NOMO-1 (cell line): ENCODE measurements at regions not wholly inside any gene's neighbourhood (a gene's known extent, or its start where the extent isn't known, plus 50 kb on each side); places are given as distances from the start of the nearest gene placed in this dataset.
"Not testable (repeated sequence)": the region's sequence is repeated elsewhere in the genome, so short reads cannot be mapped to it uniquely, and the experiment has no call there.

Experiments used
- DNase-seq, 2 experiments: peaks; one replicate each; lab custom pipeline; 2025; ENCODE audit not compliant: unreplicated experiment in 2 of 2; lab: John Stamatoyannopoulos, UW

DNA sequence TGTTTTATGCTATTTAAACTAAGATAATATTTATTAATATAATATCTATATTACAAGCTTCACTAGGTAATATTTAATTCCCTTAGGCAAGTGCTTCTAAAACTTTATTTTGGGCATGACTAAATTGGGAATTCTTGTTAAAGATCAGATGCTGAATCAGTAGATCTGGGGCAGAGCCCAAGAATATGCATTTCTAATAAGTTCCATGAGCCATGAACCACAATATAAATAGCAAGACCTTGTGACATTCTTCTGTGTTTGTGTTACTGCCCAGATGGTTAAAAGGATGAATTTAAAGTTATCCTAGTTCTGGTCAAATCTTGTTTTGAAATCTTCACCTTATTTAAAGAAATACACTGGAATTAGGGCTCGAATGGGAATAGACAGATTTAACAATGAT, 258.4 kb upstream of the CACNA2D1 start:
- no peak for DNase-seq

DNA sequence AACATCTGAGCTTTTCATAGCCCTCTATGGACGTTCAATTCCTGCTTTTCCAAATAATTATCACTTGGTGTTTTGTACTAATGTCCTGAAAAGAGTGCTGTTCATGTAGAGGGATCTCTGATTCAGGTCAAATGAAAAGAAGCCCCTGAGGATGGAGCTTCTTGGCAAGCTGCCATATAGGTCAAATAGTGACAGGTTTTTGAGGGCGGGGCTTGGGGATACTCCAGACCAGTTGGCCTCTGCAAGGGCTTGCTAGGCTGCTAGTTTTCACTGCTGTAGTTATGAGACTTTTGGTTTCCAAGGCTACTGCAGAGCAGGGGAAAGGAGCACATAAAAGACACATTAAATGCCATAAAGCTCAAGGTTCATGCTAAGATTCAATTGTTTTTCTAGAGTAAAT, 257.2 kb upstream of the CACNA2D1 start:
- DNase-seq, result no peak

DNA sequence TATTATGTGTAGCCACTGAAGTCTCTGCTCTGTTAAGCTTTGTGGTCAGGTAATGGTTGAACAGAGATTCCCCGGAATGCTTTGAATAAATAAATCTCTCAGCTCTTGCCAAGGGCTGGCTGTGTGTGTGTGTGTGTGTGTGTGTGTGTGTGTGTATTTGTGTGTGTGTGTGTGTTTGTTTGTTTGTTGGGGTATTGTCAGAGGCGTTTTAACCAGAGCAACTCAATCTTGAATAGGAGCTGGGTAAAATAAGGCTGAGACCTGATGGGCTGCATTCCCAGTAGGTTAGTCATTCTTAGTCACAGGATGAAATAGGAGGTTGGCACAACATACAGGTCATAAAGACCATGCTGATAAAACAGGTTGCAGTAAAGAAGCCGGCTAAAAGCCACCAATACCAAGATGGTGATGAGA, 256.2 kb upstream of the CACNA2D1 start:
- DNase-seq, result no peak

- DNase-seq, result no peak
These were observed 254.3 kb upstream of the CACNA2D1 start for GRCh38 chr7:82697897-82698296.

DNA sequence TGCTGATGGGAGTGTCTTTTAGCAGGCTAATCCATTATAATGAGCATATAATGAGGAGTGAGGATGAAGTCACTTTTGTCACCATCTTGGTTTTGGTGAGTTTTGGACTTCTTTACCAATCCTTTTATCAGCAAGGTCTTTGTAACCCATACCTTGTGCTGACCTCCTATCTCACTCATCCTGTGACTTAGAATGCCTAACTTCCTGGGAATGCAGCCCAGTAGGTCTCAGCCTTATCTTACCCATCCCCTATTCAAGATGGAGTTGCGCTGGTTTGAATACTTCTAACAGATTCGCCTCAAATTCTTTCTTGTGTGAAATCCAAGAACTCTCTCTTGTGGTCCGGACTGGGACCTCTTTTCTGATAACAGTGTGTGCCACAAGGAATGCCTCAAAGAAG, 253.1 kb upstream of the CACNA2D1 start:
- DNase-seq, result no peak

- DNase-seq, result no peak
These were observed 250.4 kb upstream of the CACNA2D1 start for GRCh38 chr7:82694022-82694421.

- DNase-seq, result no peak
These were observed 247.4 kb upstream of the CACNA2D1 start for GRCh38 chr7:82690929-82691328.

- DNase-seq, result no peak
These were observed 241.6 kb upstream of the CACNA2D1 start for GRCh38 chr7:82685214-82685613.

DNA sequence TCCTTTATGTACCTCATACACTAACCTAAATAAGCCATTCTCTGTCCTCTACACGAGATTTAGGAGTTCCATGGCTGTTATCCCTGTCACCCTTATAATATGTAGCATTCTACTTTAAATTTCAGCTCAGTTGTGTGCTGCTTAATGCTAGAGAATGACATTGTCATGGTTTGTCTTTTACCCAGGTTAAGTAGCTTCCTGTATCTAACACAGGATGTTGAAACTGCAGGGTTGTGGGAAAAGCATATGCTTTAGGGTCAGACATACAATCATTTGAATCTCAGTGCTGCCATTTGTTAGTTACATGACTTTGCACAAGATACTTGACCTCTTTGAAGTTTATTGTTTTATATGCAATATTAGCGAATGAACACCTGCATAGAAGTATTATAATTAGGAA, 235.1 kb upstream of the CACNA2D1 start:
- peak in 1 of 2 experiments; percentile 25 for DNase-seq

DNA sequence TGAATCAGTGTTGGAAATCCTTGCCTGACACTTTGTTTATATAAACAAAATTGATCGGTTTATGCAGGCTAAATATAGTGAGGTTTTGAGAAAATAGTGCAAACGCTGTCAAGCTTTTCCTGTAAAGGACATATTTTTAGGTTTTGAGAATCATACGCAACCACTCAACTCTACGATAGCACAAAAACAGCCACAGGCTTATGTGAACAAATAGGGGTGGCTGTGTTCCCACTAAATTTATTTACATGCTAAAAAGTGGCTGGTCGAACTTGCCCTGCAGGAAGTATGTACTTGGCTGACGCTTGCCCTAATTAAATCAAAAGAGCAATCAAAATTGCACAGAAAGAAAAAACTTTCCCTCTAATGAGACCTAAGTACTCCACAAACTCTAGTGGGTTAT, 234.7 kb upstream of the CACNA2D1 start:
- DNase-seq, result no peak

- DNase-seq, result no peak
These were observed 233.9 kb upstream of the CACNA2D1 start for GRCh38 chr7:82677493-82677892.

DNA sequence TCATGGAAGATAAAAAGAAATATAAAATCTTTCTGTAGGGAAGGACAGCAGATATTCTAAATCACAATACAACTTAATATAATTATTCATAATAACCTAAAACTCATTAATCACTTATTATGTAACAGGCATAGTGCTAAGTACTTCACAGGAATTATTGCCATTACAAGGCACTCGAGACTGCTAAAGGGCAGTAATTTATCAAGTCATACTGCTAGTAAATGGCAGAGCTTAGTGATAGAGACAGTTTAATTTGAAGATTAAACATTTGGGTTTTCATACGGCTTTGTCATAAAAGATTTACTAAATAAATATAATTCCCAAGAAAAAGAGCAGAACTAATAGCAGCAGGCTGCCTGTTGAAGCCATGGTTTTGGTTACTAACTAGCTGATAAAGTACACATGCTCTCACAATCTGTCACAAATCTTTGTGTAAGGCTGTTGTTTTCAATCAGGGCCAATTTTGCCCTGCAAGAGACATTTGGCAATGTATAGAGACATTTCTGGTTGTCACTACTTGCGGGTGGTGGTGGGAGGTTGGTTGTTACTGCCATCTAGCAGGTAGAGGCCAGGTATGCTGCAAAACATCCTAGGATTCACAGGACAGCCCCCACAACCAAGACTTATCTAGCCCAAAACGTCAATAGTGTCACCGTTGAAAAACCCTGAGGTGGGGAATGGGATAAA, 233.3 kb upstream of the CACNA2D1 start:
- DNase-seq, result no peak

DNA sequence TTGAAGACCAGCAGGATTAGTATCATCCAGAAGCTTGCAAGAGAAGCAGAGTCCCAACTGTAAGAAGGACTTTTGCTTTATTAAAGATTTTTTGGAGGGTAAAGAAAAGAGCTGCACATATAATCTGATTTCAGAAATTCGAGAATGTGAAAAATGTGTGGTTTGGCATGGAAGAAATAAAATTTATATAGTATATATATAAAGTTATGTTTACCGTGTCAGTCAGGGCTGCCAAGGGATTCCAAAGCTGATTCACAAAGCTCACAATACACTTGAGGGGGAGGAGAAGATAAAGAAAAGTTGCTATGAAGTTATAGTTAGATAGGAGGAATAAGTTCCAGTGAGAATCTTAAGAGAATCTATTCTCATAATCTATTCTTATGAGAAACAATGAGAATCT, 231.8 kb upstream of the CACNA2D1 start:
- DNase-seq, result no peak

DNA sequence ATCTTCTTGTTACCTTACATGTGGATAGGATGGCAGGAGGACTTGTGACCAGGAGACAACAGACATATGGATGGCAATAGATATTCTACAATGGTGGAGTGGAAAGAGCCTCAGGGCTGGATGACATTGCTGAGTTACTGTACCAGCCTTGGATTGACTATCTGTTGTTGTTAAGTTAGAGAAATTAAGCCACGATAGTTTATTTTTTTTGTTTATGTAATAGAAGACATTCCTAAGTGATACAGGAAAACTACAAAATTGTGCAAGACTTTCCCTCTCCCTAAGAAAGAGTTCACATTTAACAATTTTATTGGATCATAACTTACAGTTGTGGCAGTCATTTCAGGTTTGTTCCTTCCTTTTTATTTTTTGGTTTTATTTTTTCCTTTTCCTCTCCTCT, 230.7 kb upstream of the CACNA2D1 start:
- DNase-seq, result no peak

DNA sequence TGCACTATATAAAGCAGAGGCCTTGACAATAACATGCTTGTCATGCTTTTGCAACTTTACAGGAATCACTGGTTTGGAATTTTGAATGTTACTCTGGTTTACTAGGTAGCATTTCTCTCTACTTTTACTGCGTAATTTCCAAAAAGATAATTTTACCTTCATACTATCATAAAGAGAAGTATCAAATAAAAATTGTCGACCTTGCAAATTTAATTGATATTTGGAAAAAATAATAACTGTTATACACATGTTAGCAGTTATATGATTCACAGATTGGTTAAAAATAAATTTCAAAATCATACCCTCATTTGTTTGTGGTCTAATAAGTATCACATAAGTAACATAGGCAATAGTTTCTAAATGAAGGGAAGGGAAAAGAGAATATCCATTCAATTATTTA, 228.5 kb upstream of the CACNA2D1 start:
- DNase-seq, result no peak

DNA sequence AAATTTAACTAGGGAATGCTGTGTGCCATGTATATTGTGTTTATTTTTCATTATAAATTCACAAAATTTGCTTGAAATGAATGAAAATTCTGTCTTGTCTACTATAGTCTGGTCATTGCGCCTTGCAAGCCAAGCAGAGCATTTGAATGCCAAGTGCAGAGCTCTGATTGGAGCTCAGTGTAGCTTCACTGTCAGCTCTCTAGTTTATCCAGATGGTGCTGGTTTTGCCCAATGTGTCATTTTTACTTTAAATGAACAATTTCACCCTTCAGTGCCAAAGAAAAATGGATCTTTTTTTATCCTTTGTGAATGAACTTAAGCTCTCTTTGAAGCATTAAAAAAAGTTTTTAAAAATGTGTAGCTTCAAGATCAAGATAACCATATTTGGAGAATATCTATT, 225.6 kb upstream of the CACNA2D1 start:
- DNase-seq, result no peak

GRCh38 chr7:82668676-82669075, 225.1 kb upstream of the CACNA2D1 start:
- DNase-seq, result no peak

DNA sequence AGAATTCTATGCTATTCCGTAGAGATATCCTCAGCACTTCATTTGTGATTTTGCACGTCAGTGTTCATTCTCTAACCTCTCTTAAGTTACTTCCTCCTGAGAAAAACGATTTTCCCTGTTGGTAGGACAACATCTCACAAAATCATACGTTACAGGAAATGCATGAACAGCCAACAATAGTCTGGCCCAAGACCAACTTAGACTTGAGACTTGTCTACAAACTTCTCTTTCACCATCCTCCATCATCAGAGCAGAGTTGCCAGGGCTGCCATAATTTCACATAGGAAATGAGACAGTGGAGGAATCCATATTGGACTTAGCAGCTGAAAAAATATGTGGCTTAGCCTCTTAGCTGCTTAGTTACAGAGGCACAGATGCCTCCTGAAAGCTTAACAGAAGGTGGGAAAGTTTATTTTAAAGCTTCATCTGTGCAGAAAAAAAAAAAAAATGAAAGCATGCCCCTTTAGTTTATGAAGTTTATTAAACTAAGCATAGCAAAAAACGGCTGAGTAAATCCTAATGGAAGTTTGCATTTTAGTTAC, 222.5 kb upstream of the CACNA2D1 start:
- no peak for DNase-seq

- no peak for DNase-seq
These were observed 212.4 kb upstream of the CACNA2D1 start for GRCh38 chr7:82655965-82656364.

DNA sequence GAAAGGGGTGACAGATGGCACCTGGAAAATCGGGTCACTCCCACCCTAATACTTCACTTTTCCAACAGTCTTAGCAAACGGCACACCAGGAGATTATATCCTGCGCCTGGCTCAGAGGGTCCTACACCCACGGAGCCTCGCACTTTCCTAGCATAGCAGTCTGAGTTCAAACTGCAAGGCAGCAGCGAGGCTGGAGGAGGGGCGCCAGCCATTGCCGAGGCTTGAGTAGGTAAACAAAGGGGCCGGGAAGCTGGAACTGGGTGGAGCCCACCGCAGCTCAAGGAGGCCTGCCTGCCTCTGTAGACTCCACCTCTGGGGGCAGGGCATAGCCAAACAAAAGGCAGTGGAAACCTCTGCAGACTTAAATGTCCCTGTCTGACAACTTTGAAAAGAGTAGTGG, 206.5 kb upstream of the CACNA2D1 start:
- DNase-seq, result not testable (repeated sequence)

GRCh38 chr7:82633592-82633991, 190.0 kb upstream of the CACNA2D1 start:
- DNase-seq, result no peak

DNA sequence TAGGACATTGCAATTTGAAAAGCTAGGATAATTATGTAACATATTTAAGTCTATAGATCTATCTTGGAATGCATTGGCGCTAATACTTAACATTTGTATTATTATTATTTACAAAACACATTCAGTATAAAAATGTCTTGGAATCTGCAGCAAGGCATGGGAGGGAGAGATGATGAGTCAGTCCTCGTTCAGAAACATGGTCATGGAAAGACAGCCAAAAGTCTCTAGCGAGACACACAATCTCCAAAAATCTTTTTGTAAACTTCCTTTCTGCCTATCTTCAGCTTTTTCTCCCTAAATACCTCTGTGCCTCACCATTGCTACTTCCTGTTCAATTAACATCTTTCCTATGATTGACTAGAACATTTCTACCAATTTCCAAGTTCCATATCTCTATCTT, 188.4 kb upstream of the CACNA2D1 start:
- no peak for DNase-seq

- DNase-seq, result no peak
These were observed 186.0 kb upstream of the CACNA2D1 start for GRCh38 chr7:82629583-82629982.
